ENCODE measurements at regions not wholly inside any gene's neighbourhood (a gene's known extent, or its start where the extent isn't known, plus 50 kb on each side); places are given as distances from the start of the nearest gene placed in this dataset.

- no peaks in the 10 kb centered on the region for H3K9me3 ChIP-seq
- H3K27me3 ChIP-seq = no peaks in the 10 kb centered on the region
- H3K4me1 ChIP-seq = no peaks in the 10 kb centered on the region
- TF ChIP-seq, protein P1, sequence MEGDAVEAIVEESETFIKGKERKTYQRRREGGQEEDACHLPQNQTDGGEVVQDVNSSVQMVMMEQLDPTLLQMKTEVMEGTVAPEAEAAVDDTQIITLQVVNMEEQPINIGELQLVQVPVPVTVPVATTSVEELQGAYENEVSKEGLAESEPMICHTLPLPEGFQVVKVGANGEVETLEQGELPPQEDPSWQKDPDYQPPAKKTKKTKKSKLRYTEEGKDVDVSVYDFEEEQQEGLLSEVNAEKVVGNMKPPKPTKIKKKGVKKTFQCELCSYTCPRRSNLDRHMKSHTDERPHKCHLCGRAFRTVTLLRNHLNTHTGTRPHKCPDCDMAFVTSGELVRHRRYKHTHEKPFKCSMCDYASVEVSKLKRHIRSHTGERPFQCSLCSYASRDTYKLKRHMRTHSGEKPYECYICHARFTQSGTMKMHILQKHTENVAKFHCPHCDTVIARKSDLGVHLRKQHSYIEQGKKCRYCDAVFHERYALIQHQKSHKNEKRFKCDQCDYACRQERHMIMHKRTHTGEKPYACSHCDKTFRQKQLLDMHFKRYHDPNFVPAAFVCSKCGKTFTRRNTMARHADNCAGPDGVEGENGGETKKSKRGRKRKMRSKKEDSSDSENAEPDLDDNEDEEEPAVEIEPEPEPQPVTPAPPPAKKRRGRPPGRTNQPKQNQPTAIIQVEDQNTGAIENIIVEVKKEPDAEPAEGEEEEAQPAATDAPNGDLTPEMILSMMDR (IDR thresholded peaks at IDR 0.05) = no peak
- TF ChIP-seq POLR2A (IDR thresholded peaks at IDR 0.05) = no peak
- no peak overlapping the region for H3K4me3 ChIP-seq
- no peak for DNase-seq
- no peaks in the 10 kb centered on the region for H3K36me3 ChIP-seq
- no peak overlapping the region for H3K27ac ChIP-seq
These were observed 248.6 kb upstream of the EPHA5 start for GRCh38 chr4:65918872-65919271.

GRCh38 chr4:65918212-65918611, 247.9 kb upstream of the EPHA5 start:
- Histone ChIP-seq H3K36me3 (no peaks in the 10 kb centered on the region), H3K27ac (no peak overlapping the region), H3K4me3 (no peak overlapping the region), H3K4me1 (no peaks in the 10 kb centered on the region), H3K9me3 (no peaks in the 10 kb centered on the region), H3K27me3 (no peaks in the 10 kb centered on the region)
- DNase-seq = no peak
- TF ChIP-seq, protein P1 (IDR thresholded peaks at IDR 0.05) = no peak
- no peak for TF ChIP-seq POLR2A (IDR thresholded peaks at IDR 0.05)

GRCh38 chr4:65917486-65917885, 247.2 kb upstream of the EPHA5 start:
- TF ChIP-seq, protein P1 (IDR thresholded peaks at IDR 0.05) = no peak
- TF ChIP-seq POLR2A (IDR thresholded peaks at IDR 0.05) = no peak
- Histone ChIP-seq H3K27ac (no peak overlapping the region), H3K4me1 (no peaks in the 10 kb centered on the region), H3K27me3 (no peaks in the 10 kb centered on the region), H3K4me3 (no peak overlapping the region), H3K9me3 (no peaks in the 10 kb centered on the region), H3K36me3 (no peaks in the 10 kb centered on the region)
- no peak for DNase-seq

- no peaks in the 10 kb centered on the region for H3K9me3 ChIP-seq
- no peaks in the 10 kb centered on the region for H3K27me3 ChIP-seq
- H3K4me3 ChIP-seq = no peak overlapping the region
- no peak for DNase-seq
- H3K27ac ChIP-seq = no peak overlapping the region
- H3K4me1 ChIP-seq = no peaks in the 10 kb centered on the region
- no peak for TF ChIP-seq POLR2A (IDR thresholded peaks at IDR 0.05)
- TF ChIP-seq, protein P1 (IDR thresholded peaks at IDR 0.05) = no peak
- no peaks in the 10 kb centered on the region for H3K36me3 ChIP-seq
These were observed 241.4 kb upstream of the EPHA5 start for GRCh38 chr4:65911720-65912119.

DNA sequence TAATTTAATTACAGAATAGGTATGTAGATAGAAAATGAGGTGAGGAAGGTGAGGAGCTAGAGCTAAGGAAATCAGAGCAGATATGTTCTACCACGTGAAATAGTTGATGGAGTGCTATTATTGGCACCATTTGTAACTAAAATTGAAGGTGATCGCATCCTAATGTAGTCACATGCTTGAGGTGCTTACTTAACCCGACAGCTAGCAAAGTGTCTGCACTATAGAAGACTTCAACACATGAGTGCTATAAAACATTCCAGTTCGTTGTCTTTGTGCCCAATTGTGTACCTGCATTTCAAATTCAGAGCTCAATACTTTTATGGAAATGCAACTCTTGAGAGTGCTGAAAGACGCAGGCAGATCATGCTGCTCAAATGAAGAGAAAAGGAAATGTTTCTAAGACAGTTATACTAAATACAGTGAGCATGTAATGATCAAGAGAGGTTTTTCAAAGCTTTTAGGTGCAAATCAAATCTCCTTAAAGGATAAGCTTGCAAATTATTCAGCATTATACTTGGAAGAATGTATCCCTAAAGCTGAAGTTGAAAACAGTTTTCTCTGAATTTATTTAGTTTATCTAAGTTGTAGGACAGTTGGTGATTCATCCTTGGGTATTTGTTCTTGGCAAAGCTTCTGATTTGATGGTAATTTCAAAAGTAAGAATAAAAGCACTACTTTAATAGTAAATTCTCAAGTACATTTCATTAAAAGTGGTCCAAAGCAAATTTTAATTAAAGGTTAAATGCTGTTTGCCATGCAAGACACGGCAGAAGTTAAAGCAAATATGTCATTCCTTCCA, 223.9 kb upstream of the EPHA5 start:
- Histone ChIP-seq H3K36me3 (no peaks in the 10 kb centered on the region), H3K9me3 (no peaks in the 10 kb centered on the region), H3K27me3 (no peaks in the 10 kb centered on the region), H3K4me1 (no peaks in the 10 kb centered on the region), H3K27ac (no peak overlapping the region), H3K4me3 (no peak overlapping the region)
- TF ChIP-seq POLR2A (IDR thresholded peaks at IDR 0.05) = no peak
- TF ChIP-seq, protein P1 (IDR thresholded peaks at IDR 0.05) = no peak
- no peak for DNase-seq
